ENCODE measurements at regions not wholly inside any gene's neighbourhood (a gene's known extent, or its start where the extent isn't known, plus 50 kb on each side); places are given as distances from the start of the nearest gene placed in this dataset.

DNA sequence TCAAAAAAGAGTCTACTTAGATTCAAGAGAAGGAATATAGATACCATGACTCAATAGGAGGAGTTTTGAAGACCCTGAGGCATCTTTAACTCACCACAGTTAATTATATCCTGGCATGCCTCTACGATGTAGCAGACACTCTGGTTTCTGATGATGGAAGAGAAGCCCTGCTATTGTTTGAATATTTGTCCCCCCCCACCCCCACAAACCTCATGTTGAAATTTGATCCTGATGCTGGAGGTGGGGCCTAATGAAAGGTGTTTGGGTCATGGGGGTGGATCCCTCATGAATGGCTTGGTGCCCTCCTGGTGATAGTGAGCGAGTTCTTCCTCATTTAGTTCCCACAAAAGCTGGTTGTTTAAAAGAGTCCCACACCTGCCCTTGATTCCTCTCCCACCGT is 147.9 kb upstream of the TBCA start:
- TF ChIP-seq, protein P1, sequence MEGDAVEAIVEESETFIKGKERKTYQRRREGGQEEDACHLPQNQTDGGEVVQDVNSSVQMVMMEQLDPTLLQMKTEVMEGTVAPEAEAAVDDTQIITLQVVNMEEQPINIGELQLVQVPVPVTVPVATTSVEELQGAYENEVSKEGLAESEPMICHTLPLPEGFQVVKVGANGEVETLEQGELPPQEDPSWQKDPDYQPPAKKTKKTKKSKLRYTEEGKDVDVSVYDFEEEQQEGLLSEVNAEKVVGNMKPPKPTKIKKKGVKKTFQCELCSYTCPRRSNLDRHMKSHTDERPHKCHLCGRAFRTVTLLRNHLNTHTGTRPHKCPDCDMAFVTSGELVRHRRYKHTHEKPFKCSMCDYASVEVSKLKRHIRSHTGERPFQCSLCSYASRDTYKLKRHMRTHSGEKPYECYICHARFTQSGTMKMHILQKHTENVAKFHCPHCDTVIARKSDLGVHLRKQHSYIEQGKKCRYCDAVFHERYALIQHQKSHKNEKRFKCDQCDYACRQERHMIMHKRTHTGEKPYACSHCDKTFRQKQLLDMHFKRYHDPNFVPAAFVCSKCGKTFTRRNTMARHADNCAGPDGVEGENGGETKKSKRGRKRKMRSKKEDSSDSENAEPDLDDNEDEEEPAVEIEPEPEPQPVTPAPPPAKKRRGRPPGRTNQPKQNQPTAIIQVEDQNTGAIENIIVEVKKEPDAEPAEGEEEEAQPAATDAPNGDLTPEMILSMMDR (IDR thresholded peaks at IDR 0.05 in 8 of 11, conservative IDR thresholded peaks at IDR 0.05 in 3 of 11), result no peak
- TF ChIP-seq POLR2AphosphoS5 (IDR thresholded peaks at IDR 0.05), result no peak
- no peak for TF ChIP-seq POLR2A (IDR thresholded peaks at IDR 0.05)

Measured in spleen (tissue), 7 donors.